ENCODE measurements at regions not wholly inside any gene's neighbourhood (a gene's known extent, or its start where the extent isn't known, plus 50 kb on each side); places are given as distances from the start of the nearest gene placed in this dataset.

- H3K79me2 ChIP-seq (replicated peaks; ENCODE audit: insufficient read depth) = no peaks in the 10 kb centered on the region
- Mint-ChIP-seq H3K36me3 (ENCODE audit: low read depth) (peaks cover 3% of the 10 kb centered on the region), H3K4me3 (no peak overlapping the region), H3K27ac (0 out of 2 replicates have a peak overlapping the region, but pooled peaks have one; percentile 16), H3K27me3 (ENCODE audit: insufficient read depth, low read depth, poor library complexity) (peaks cover 5% of the 10 kb centered on the region), H3K4me1 (peaks cover 34% of the 10 kb centered on the region), H3K9me3 (peaks cover 4% of the 10 kb centered on the region)
- no peak overlapping the region for H3K27ac ChIP-seq (ENCODE audit: low read depth)
- no peak overlapping the region for H3K4me3 ChIP-seq
- H4K20me1 ChIP-seq (replicated peaks; ENCODE audit: insufficient read depth) = no peaks in the 10 kb centered on the region
- H3K4me1 ChIP-seq (ENCODE audit: insufficient read depth) = peaks cover 37% of the 10 kb centered on the region
- H3K27me3 ChIP-seq (ENCODE audit: insufficient read depth) = no peaks in the 10 kb centered on the region
- 0 out of 2 replicates have a peak, but pooled peaks cover 4% of the 10 kb centered on the region for H3K9me2 ChIP-seq (ENCODE audit: insufficient read depth)
- no peak overlapping the region for H3K4me2 ChIP-seq
- no peak overlapping the region for H2AFZ ChIP-seq
- no peaks in the 10 kb centered on the region for H3K36me3 ChIP-seq (ENCODE audit: insufficient read depth)
- no peaks in the 10 kb centered on the region for H3F3A ChIP-seq (replicated peaks; ENCODE audit: low read depth)
- no peak for TF ChIP-seq CREB1 (CRISPR knock-in tag; IDR thresholded peaks at IDR 0.05; ENCODE audit: low read depth)
- TF ChIP-seq NANOG (IDR thresholded peaks at IDR 0.05; ENCODE audit: borderline replicate concordance) = no peak
- no peak for TF ChIP-seq STAT1 (IDR thresholded peaks at IDR 0.05; ENCODE audit: unreplicated experiment)
- ATAC-seq (peak; percentile 58), DNase-seq (ENCODE audit: low spot score) (no peak)
These were observed 218.3 kb upstream of the CNTN1 start for GRCh38 chr12:40473962-40474361.

GRCh38 chr12:40474630-40475029 lies 217.6 kb upstream of the CNTN1 start:
- no peaks in the 10 kb centered on the region for H4K20me1 ChIP-seq (replicated peaks; ENCODE audit: insufficient read depth)
- H3K4me1 ChIP-seq (ENCODE audit: insufficient read depth) = peaks cover 37% of the 10 kb centered on the region
- no peaks in the 10 kb centered on the region for H3K27me3 ChIP-seq (ENCODE audit: insufficient read depth)
- H3K36me3 Mint-ChIP-seq (ENCODE audit: low read depth) = peaks cover 10% of the 10 kb centered on the region
- peaks cover 34% of the 10 kb centered on the region for H3K4me1 Mint-ChIP-seq
- 0 out of 2 replicates have a peak, but pooled peaks cover 4% of the 10 kb centered on the region for H3K9me2 ChIP-seq (ENCODE audit: insufficient read depth)
- H3K4me3 Mint-ChIP-seq = no peak overlapping the region
- DNase-seq (ENCODE audit: low spot score) = no peak
- H3K4me3 ChIP-seq = no peak overlapping the region
- H3K27ac ChIP-seq (ENCODE audit: low read depth) = no peak overlapping the region
- ATAC-seq = peak; percentile 54
- H3K27me3 Mint-ChIP-seq (ENCODE audit: insufficient read depth, low read depth, poor library complexity) = peaks cover 9% of the 10 kb centered on the region
- H3K27ac Mint-ChIP-seq = peak overlapping the region; percentile 91
- peak overlapping the region; percentile 11; the same call in 1 of the 2 replicates for H3K4me2 ChIP-seq
- H3K79me2 ChIP-seq (replicated peaks; ENCODE audit: insufficient read depth) = no peaks in the 10 kb centered on the region
- no peaks in the 10 kb centered on the region; the same call in 1 of the 2 replicates for H3K36me3 ChIP-seq (ENCODE audit: insufficient read depth)
- H3F3A ChIP-seq (replicated peaks; ENCODE audit: low read depth) = no peaks in the 10 kb centered on the region
- H3K9me3 Mint-ChIP-seq = peaks cover 11% of the 10 kb centered on the region
- H2AFZ ChIP-seq = peak overlapping the region; percentile 44; the same call in 1 of the 2 replicates
- TF ChIP-seq JUNB (IDR thresholded peaks at IDR 0.05; ENCODE audit: unreplicated experiment) (no peak), EZH2phosphoT487 (IDR thresholded peaks at IDR 0.05; ENCODE audit: unreplicated experiment) (no peak), STAT1 (IDR thresholded peaks at IDR 0.05; ENCODE audit: unreplicated experiment) (no peak), POLR2AphosphoS5 (IDR thresholded peaks at IDR 0.05; ENCODE audit: low read depth) (no peak), ZNF331 (CRISPR knock-in tag; IDR thresholded peaks at IDR 0.05; ENCODE audit: low read depth) (no peak), EZH2 (IDR thresholded peaks at IDR 0.05; ENCODE audit: low read depth, unreplicated experiment) (no peak), ZNF462 (CRISPR knock-in tag; IDR thresholded peaks at IDR 0.05) (no peak), CTCF (conservative IDR thresholded peaks at IDR 0.05; ENCODE audit: low read depth in 2 of 2) (no peak), CREB1 (CRISPR knock-in tag; IDR thresholded peaks at IDR 0.05; ENCODE audit: low read depth) (no peak), ETS1 (IDR thresholded peaks at IDR 0.05) (no peak), ZNF114 (CRISPR knock-in tag; IDR thresholded peaks at IDR 0.05) (no peak)

Data from GM23338 (cell line).